GM21360 (cell line): ENCODE measurements at regions not wholly inside any gene's neighbourhood (a gene's known extent, or its start where the extent isn't known, plus 50 kb on each side); places are given as distances from the start of the nearest gene placed in this dataset.

Source experiments
- ATAC-seq: cut with Tn5 transposase; IDR thresholded peaks from one replicate; pipeline ENCODE4 v1.9.1; 2021; ENCODE audit warnings: mild to moderate bottlenecking, moderate library complexity; ENCODE audit not compliant: unreplicated experiment

DNA sequence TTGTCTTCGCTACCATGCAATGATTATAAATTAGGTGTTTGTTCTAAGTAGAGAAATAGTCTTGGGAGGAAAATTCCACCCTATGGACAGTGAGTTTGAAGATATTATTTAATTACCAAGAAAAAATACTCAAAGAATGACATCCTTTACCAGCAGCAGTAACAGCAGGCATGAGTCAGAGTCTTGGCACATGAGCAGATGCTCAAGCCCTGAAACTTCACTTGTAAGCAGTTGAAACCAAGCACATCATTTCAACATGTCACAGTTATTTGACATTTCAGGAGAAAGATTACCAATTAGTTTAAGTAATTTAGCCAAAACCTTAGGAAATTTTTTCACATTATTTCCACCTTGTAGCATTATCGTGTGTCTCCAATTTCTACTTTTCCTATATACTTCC lies 99.2 kb downstream of the C12orf50 start:
- no peak for ATAC-seq

DNA sequence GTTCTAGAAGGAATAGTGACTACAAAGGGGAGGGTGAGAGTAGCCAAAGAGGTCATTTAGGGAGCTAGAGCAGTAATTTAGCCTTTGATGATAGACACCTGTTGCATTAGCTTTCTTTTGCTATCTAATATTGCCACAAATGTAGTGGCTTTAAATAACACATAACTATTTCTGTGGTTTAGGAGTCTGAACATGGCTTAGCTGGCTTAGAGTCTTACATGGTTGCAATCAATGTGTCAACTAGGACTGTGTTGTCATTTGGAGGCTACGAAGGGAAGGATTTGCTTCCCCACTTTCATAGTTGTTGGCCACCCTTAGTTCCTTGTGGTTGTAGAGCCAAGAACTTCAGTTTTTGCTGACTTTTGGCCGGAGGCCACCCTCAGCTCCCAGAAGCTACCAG lies 99.9 kb downstream of the C12orf50 start:
- ATAC-seq = no peak

DNA sequence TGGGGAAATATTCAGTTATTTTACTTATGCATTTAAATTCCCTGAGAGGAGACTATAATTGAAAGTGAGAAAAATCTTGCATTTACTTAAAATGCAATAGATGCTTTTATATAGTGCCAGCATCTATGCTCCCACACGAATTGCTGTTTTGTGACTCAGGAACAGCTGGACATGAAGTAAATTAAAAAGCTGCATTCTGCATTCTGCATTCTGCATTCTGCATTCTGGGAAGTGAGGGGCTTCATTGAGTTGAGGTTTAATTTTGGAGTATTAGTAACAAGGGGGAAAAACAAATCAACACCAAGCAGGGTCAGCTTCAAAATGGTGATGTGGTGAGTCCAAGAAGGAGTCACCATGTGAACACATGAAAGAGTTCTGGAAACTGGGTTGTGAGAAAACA lies 101.2 kb downstream of the C12orf50 start:
- ATAC-seq = no peak

DNA sequence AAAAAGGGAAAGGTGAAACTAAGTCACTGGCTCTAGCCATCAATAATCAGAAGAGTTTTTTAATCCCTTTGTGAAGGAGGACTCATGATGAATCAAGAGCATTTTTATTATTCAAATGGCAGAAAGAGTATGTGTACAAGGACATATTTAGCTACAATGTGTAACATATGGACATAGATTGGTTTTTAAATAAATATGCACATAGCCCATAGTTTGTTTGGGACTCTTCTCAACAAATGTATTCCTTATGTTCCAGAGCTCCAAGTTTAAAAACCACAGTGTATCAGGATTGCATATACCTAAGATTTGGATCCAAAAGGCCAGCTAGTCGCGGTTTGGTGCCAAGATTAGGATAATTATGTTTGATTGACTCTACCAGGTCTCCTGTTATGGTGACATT lies 104.2 kb downstream of the C12orf50 start:
- ATAC-seq = no peak

DNA sequence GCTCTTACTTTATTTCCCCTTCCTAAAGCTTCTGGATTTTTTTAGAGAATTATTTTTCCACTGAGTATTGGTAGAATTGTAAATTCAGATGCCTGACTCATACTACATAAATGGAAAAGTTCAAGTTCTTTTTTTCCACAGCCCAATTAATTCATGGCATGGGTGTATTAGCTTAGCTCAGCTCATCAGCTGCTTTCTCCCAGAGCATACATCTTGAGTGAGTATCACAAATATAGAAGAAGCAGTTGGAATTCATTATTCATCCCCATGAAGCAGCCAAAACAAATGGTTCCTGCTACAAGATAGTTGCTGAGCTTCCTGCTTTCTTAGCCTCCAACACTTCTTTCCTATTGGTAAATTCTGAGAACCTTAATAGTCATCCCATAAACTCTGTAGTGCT lies 105.1 kb downstream of the C12orf50 start:
- no peak for ATAC-seq

DNA sequence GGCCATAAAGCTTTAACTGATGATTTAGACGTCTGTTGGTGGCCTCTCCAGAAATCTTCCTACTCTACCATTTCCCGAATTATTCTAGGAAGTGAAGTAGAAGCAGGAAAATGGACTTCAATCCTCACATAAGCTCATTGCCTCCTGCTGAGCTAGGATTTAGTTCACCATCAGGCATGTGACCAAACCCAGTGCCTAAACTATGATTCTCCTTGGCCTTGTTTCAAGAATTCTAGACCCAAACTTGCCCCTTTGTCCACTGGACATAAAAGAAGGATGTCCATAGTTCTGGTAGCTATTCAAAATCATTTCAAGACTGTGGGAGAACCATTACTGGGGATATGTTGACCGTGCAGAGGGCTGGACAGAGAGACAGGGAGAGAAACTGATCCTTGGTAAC lies 105.8 kb downstream of the C12orf50 start:
- no peak for ATAC-seq

DNA sequence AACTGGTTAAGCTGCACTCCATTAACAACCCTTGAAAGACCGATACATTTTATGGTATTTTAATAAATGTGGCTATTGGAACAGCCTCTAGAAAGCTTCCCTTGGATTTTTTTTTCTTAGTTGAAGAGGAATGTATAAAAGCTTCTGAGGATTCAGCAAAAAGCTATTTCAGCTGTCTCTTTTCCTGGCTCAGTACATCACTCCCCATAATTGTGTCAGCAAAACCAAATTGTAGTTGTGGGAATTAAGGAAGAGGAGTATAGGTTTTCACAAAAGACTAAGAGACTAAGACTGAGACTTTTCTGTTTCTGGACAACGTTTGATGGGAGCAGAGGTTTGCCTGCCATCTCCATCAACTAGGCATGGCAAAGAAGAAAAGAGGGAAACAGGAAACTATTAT lies 106.5 kb downstream of the C12orf50 start:
- ATAC-seq = no peak

DNA sequence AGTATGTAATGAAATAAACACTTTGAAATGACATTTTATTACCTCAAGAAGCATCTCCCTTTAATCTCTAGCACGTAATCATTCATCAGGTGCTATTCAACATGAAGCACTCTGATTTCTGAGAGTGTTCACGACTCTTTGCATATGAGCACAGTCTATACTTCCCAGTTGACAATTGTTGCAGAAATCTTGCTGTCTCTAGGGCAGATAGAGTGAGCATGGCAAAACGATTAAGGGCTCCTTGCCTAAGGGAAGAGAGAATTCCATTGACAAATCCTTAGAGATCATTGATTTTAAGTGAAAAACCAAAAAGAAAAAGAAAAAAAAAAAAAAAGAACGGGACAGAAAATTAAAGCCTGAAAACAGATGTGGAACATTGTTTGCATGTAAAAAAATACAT lies 107.6 kb downstream of the C12orf50 start:
- ATAC-seq = no peak

DNA sequence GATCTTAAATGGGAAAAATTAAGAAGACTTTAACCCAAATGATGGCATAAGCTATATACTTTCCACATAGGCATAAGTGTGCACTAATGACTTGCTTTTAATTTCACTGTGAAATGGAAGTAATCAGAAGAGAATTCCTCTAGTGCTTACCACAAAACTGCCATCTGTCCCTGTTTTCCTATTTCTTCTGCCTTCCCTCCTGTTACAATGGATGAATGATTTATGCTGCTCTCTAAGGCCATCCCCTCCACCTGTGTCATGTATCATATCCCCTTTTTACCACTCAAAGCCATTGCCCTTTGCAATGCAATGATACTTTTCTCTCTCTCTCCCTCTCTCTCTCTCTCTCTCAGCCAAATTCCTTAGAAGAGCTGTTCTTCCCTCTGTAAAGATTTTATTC lies 109.1 kb downstream of the C12orf50 start:
- no peak for ATAC-seq

DNA sequence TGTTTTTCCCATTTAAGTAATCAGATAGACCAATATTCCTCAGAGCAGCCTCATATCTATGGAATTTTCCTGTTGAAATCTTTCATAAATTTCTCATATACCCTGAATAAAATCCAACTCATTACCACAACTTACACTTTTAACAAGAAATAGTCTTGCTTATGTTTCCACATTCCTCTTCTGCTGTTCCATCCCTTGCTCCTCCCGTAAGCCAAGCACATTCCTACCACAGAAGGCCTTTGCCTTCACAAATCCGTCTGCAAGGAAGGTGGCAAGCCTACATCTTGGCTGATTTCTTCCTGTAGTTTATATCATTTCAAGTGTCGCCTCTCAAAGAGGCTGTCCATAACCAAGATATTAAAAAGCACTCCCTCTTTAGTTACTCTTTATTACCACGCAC lies 127.7 kb downstream of the C12orf50 start:
- no peak for ATAC-seq

DNA sequence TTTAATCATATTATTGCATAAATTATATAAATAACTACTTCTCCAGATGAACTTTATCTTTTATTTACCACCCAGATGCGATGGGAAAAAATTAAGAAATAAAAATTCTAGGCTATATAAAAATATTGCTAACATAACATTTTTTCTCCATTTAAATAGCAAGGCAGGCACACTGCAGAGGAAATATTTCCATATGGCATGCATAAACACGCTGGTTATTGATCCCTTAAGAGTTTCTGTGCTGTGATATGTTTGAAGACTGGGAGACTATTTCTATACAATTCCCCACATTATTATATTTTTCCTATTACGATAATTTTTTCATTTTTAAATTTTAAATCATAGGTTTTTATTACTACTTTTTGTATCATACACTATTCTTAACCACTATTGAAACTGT lies 131.5 kb downstream of the C12orf50 start:
- ATAC-seq = no peak

DNA sequence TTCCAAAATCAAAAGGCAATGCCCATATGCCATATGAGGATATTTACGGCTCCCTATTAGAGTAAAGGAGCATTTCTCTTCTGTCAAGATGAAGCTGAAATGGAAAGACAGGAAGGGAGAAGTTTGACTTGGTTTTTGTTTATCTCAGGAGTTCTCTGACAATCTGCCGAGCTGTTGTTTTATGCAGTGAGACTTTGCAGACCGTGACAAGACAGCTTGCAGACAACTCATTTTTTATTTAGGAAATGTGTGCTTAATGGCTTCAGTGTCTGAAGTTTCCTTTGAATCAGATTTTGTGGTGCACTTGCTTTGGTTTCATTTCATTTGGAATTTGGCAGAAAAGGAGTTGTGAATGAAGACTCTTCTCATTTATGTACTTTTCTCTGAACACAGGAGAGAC lies 145.4 kb downstream of the C12orf50 start:
- no peak for ATAC-seq

DNA sequence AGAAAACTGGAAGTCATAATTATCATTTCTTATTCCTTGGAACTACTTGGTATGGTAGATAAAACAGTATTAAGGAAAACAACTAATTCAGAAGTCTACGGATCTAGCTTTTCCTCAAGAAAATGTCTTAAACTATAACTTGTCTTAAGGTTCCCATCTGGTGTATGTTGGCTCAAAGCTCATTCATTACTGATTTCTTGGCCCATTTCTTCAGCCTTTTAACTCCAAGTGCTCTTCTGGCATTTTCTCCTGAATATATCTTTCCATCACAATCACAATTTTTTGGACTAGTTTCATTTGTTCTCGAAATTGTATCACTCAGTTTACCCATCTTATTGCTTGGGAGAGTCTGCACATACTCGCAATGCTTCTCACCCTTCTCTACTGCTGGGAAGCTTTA lies 150.1 kb downstream of the C12orf50 start:
- ATAC-seq = no peak

DNA sequence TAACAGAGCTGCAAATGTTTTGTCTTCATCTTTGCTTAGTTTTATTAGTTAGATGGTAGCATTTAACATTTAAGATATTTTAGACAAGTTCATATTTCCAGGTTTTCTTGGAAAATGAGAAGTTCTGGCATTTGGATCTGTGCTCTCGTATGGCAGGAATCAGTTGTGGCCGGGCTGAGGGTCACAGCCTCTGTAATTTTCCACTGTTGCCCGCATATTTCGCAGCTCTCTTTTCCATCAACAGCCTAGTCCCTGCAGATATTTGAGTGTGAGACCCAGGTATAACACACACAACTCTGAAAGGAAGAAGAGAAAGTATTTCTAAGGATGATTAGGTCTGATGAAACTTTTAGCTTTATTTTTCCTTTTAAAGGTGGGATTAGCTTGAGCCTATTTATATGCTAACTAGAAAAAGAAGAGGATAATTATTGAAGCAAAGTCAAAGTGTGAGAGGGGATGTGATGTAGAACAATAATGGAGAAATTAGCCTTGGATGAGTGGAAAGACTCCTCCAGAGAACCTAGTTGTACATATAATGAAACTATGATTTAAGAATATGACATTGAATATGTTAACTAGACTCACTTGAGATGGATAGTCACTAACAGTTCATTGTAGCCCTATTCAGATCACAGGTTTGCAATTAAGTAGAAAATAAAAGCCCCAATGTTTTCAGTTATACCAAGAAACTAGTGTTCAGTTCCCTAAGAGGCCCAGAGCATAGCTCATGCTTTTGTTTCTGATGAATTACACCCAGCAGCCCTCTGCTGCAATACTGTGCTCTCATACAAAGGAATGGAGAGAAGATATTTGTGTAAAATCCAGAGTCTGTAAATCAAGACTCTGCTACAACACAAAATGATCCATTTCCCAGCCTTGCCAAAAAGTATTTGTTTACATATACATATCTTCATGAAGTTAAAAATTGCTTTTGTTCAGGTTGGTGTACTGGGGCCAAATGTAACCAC lies 158.4 kb downstream of the C12orf50 start:
- ATAC-seq = no peak

DNA sequence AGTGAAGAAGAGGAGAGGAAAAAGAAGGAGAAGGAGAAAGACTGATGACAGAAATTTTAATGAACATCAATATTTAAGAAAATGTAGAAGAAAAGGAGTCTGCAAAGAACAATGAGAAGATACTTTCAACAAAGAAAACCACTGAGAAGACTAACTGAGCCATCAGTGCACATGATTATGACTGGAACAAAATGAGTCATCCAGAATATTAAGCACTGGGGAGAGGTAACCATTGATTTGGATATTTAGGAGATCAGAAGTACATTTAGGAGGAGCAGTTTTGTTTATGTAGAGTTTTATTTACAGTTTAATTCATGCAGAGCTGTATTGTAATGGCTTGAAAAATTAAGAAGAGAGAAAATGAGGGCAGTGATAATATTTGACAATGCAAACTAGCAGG lies 159.1 kb downstream of the C12orf50 start:
- ATAC-seq = no peak

DNA sequence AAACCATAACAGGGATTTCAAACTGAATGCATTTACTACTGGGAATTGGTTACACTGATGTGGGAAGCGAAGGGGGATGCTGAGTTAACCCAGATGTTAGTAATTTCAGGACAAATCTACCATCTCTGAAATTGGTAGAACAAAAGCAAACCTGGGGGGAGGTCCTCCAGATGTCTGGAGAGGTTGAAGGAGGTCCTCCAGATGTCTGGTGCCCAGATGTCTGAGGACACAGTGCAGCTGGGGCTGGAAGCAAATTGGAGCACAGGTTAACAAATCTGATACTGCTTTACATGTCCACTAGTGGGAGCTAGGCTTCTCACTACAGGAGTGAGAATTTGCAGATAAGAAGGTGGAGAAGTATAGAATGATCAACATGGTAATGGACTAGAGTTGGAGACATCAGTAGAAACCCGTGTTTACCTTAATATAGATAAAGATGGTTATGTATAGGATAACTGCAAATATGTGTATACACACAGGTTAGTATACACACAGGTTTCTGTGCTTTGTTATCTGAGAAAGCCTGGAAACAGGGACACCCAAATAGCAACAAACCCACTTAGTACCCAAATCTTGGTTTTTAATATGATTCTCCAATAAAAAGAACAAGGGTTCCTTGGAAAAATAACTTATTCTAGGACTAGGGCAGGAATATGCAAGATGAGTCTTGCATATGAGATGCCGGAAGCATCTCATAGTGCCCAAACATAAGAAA lies 162.5 kb downstream of the C12orf50 start:
- no peak for ATAC-seq

DNA sequence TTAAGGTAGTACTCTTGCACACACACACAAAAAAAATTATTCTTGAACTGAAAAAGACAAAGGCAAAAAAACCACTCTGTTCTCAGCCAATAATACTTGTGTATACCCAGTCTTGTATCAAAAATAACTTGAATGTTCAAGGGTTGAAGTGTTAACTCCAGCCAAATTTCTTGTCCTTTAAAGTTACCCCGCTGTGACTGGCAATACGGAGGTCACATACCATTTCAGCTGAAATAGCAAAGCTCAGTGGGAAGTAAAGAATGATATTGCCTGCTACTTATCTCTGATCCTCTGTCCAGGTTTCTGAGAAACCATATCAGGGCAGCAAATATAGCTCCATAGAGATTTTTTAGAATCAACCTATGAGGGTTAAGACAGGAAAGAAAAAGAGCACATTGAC lies 167.4 kb downstream of the C12orf50 start:
- ATAC-seq = no peak

DNA sequence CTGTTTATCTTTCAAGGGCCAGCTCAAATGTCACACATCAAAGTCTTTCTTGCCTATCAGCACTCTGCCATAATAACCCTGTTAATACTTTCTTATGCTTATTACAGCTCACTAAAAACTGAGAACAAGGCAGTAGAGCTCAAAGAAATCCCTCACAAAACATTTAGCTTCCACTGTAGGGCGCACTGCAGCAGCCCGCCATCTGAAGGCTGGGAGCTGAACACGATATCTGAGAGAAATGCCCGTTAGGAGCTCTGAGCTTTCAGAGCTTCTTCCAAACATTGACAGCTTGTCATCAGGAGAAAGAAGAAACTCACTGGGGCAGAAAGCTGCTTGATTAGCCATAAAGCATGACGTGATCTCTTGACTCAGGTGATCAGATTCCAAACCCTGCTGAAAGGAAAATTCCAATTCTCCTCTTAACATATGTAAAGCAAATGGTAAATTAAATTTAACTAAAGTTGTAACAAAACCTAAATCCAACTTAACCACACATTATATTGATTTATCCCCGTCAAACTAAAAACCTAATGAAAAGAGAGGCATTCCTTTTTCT lies 175.7 kb downstream of the C12orf50 start:
- no peak for ATAC-seq

DNA sequence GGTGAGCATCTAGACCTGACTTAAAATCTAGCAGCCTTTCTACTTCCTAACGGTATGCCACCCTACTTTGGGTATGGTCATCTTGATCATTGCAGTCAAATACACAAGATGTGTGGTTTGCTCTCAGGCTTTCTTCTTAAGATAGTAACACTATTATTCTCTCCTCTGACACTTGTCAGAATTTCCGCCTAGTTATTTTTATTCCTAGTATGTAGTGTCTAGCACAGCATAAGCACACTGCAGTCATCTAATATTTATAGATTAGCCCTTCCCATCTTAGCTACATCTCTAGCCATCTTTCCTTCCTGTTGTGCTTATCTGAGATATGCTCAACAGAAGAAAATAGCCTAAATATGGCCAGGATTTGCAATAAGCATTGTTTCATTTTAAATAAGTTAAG lies 180.1 kb downstream of the C12orf50 start:
- ATAC-seq = no peak

DNA sequence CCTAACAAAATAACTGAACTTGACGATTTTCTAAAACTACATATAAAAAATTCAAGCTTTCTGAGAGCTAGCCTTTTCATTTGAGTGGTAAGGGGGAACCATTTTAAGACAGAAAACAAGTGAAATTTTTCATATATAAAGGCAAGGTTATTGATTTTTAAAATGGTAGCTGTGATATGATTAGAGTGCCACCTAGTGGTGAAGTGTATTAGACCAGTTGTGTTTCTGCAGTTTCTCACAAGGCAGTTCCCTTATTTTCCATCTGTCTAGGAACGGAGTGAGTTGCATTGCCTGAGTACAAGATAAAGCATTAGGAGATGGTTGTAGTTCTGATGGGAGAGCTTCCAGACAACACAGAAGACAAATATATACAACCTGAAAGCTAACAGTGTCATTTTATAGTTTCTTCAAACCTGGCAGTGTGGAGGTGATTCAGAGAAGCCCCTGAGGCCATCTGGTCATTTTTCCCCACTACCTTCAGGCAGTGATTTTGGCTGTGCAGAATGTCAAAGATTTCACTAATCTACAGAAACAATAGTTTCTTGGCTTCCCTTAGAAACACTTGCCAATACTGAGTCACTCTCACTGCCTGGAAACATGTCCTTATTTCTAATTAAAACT lies 180.8 kb downstream of the C12orf50 start:
- peak; percentile 69 for ATAC-seq

DNA sequence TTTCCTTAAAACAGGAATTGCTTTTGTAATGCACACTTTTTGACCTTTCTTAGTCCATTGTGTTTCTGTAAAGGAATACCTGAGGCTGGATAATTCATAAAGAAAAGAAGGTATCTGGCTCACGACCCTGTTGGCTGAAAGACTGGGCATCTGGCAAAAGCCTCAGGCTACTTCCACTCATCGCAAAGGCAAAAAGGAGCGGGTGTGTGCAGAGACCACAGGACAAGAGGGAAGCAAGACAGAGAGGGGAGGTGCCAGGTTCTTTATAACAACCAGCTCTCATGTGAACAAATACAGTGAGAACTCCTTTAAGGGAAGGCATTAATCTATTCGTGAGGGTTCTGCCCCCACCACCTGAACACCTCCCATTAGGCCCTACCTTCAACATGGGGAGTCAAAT lies 182.1 kb downstream of the C12orf50 start:
- ATAC-seq = no peak

DNA sequence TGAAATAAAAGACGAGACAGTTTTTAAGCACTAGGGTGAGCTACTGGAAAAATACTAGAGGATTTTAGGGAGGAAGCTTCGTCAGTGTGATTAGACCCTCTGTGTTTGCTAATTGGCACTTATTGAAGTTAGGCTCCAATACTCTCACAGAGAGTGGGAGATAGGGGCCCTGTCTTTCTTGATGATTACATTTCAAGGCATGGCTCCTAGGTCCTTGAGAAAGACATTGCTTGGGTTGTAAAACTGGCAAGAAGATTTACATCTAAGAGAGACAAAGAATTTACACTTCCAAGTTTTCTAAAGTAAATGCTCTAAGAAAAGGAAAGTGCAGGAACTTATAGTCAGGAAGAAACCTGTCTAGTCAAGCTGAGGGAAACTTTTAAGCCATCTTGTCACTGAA lies 183.2 kb downstream of the C12orf50 start:
- ATAC-seq = no peak
